HG03064 (cell line): ENCODE measurements at regions not wholly inside any gene's neighbourhood (a gene's known extent, or its start where the extent isn't known, plus 50 kb on each side); places are given as distances from the start of the nearest gene placed in this dataset.
"Not testable (repeated sequence)": the region's sequence is repeated elsewhere in the genome, so short reads cannot be mapped to it uniquely, and the experiment has no call there.

Experiments used
- ATAC-seq: cut with Tn5 transposase; IDR thresholded peaks from one replicate; pipeline ENCODE4 v1.9.1; 2021; ENCODE audit warnings: low read depth; ENCODE audit not compliant: unreplicated experiment

- ATAC-seq = no peak
Measured at GRCh38 chr17:31750578-31750977, 108.5 kb downstream of the COPRS start.

GRCh38 chr17:31748881-31749280 lies 110.2 kb downstream of the COPRS start:
- no peak for ATAC-seq

- no peak for ATAC-seq
Measured at GRCh38 chr17:31746884-31747495, 112.1 kb downstream of the COPRS start.

- ATAC-seq = no peak
Measured at GRCh38 chr17:31745964-31746600, 113.0 kb downstream of the COPRS start.

- ATAC-seq = no peak
Measured at GRCh38 chr17:31744511-31744951, 114.5 kb downstream of the COPRS start.

- no peak for ATAC-seq
Measured at GRCh38 chr17:31743797-31744196, 115.2 kb downstream of the COPRS start.

GRCh38 chr17:31741371-31741770 lies 117.7 kb downstream of the COPRS start:
- no peak for ATAC-seq

GRCh38 chr17:31740611-31741082 lies 118.4 kb downstream of the COPRS start:
- ATAC-seq = no peak

- no peak for ATAC-seq
Measured at GRCh38 chr17:31738996-31739699, 119.9 kb downstream of the COPRS start.

- ATAC-seq = no peak
Measured at GRCh38 chr17:31738488-31738887, 120.6 kb downstream of the COPRS start.

GRCh38 chr17:31738067-31738466 lies 121.0 kb downstream of the COPRS start:
- no peak for ATAC-seq

GRCh38 chr17:31736855-31737625 lies 122.0 kb downstream of the COPRS start:
- ATAC-seq = no peak

- no peak for ATAC-seq
Measured at GRCh38 chr17:31733326-31733725, 125.7 kb downstream of the COPRS start.

GRCh38 chr17:31731585-31732154 lies 127.4 kb downstream of the COPRS start:
- not testable (repeated sequence) for ATAC-seq

- no peak for ATAC-seq
Measured at GRCh38 chr17:31731118-31731517, 127.9 kb downstream of the COPRS start.

GRCh38 chr17:31726980-31727427 lies 132.0 kb downstream of the COPRS start:
- no peak for ATAC-seq

GRCh38 chr17:31724619-31725018 lies 134.4 kb downstream of the COPRS start:
- ATAC-seq = no peak

GRCh38 chr17:31724026-31724425 lies 135.0 kb downstream of the COPRS start:
- ATAC-seq = no peak

- no peak for ATAC-seq
Measured at GRCh38 chr17:31722251-31723056, 136.6 kb downstream of the COPRS start.
